GM23338 (cell line): ENCODE measurements at regions not wholly inside any gene's neighbourhood (a gene's known extent, or its start where the extent isn't known, plus 50 kb on each side); places are given as distances from the start of the nearest gene placed in this dataset.

Experiments used
- ATAC-seq: fragments of 200-7000 bp; cut with Tn5 transposase; 3 replicates; pipeline ENCODE4 v1.9.1; 2020
- DNase-seq: peaks from one replicate; pipeline ENCODE4 v3.0.0-alpha.2; 2015; ENCODE audit warnings: low spot score
- H2AFZ ChIP-seq: fragments of 200-600 bp; sonication (generic); 2 replicates; pipeline ENCODE4 v1.8.0; 2016; ENCODE audit warnings: antibody characterized with exemption, mild to moderate bottlenecking, moderate library complexity
- H3F3A ChIP-seq: fragments of 200-600 bp; sonication (generic); replicated peaks from 2 replicates; pipeline ENCODE4 v1.8.0; 2017; ENCODE audit warnings: antibody characterized with exemption, mixed run types, low read depth
- H3K27ac ChIP-seq: fragments of 200-600 bp; sonication (generic); 2 replicates; pipeline ENCODE4 v1.6.1; 2016; ENCODE audit warnings: low read depth
- H3K27me3 ChIP-seq: fragments of 200-600 bp; sonication (generic); 2 replicates; pipeline ENCODE4 v1.8.0; 2016; ENCODE audit warnings: mild to moderate bottlenecking, mixed run types, moderate library complexity; ENCODE audit not compliant: insufficient read depth
- H3K36me3 ChIP-seq: fragments of 200-600 bp; sonication (generic); 2 replicates; pipeline ENCODE4 v1.8.0; 2016; ENCODE audit warnings: mild to moderate bottlenecking; ENCODE audit not compliant: insufficient read depth
- H3K4me1 ChIP-seq: fragments of 200-600 bp; sonication (generic); 2 replicates; pipeline ENCODE4 v1.8.0; 2016; ENCODE audit warnings: mild to moderate bottlenecking, moderate library complexity; ENCODE audit not compliant: insufficient read depth
- H3K4me2 ChIP-seq: fragments of 200-600 bp; sonication (generic); 2 replicates; pipeline ENCODE4 v1.7.1; 2017; ENCODE audit warnings: mixed run types
- H3K4me3 ChIP-seq: fragments of 200-600 bp; sonication (generic); 2 replicates; pipeline ENCODE4 v1.6.1; 2016; ENCODE audit warnings: mixed run types
- H3K79me2 ChIP-seq: fragments of 200-600 bp; sonication (generic); replicated peaks from 2 replicates; pipeline ENCODE4 v1.8.0; 2017; ENCODE audit warnings: mild to moderate bottlenecking; ENCODE audit not compliant: insufficient read depth
- H3K9me2 ChIP-seq: fragments of 200-600 bp; sonication (generic); 2 replicates; pipeline ENCODE4 v1.8.0; 2017; ENCODE audit not compliant: insufficient read depth
- H4K20me1 ChIP-seq: fragments of 200-600 bp; sonication (generic); replicated peaks from 2 replicates; pipeline ENCODE4 v1.8.0; 2017; ENCODE audit warnings: mild to moderate bottlenecking; ENCODE audit not compliant: insufficient read depth
- H3K27ac Mint-ChIP-seq: 2 replicates; pipeline ENCODE4 v1.8.0; 2020; ENCODE audit warnings: inconsistent platforms, mild to moderate bottlenecking, moderate library complexity, mixed read lengths
- H3K27me3 Mint-ChIP-seq: 3 replicates; pipeline ENCODE4 v1.8.0; 2022; ENCODE audit warnings: low read depth, mild to moderate bottlenecking, moderate library complexity, mixed read lengths, inconsistent platforms; ENCODE audit not compliant: insufficient read depth, poor library complexity
- H3K36me3 Mint-ChIP-seq: 3 replicates; pipeline ENCODE4 v1.8.0; 2021; ENCODE audit warnings: low read depth, mild to moderate bottlenecking, inconsistent platforms, moderate library complexity, mixed read lengths
- H3K4me1 Mint-ChIP-seq: 3 replicates; pipeline ENCODE4 v1.8.0; 2020; ENCODE audit warnings: mild to moderate bottlenecking, inconsistent platforms, mixed read lengths
- H3K4me3 Mint-ChIP-seq: 3 replicates; pipeline ENCODE4 v1.8.0; 2021; ENCODE audit warnings: moderate library complexity, mild to moderate bottlenecking, inconsistent platforms, mixed read lengths
- H3K9me3 Mint-ChIP-seq: 3 replicates; pipeline ENCODE4 v1.8.0; 2020; ENCODE audit warnings: moderate library complexity, mild to moderate bottlenecking, inconsistent platforms, mixed read lengths
- CREB1 ChIP-seq: fragments of 250-450 bp; sonication (Bioruptor Pico); IDR thresholded peaks from 2 replicates; pipeline ENCODE4 v1.5.0; 2020; ENCODE audit warnings: low read depth, mild to moderate bottlenecking, moderate library complexity
- CTCF ChIP-seq, 2 experiments: fragments of 200-600 bp in 1 of 2; sonication (generic) in 1 of 2; conservative IDR thresholded peaks; 2 replicates each; pipeline versions ENCODE4 v1.5.1 to v1.6.1; 2016 to 2017; ENCODE audit warnings: antibody characterized with exemption in 2 of 2, low read depth in 2 of 2, mild to moderate bottlenecking in 2 of 2, moderate library complexity in 1 of 2
- EZH2 ChIP-seq: fragments of 200-600 bp; sonication (generic); IDR thresholded peaks from one replicate; pipeline ENCODE4 v1.8.0; 2017; ENCODE audit warnings: antibody characterized with exemption, mild to moderate bottlenecking, low read depth; ENCODE audit not compliant: unreplicated experiment
- REST ChIP-seq: IDR thresholded peaks from one replicate; pipeline ENCODE4 v1.6.1; 2018; ENCODE audit warnings: antibody characterized with exemption; ENCODE audit not compliant: unreplicated experiment
- ZNF331 ChIP-seq: fragments of 250-450 bp; sonication (Bioruptor Pico); IDR thresholded peaks from 2 replicates; pipeline ENCODE4 v1.5.0; 2020; ENCODE audit warnings: low read depth, mild to moderate bottlenecking, moderate library complexity
- ZNF462 ChIP-seq: fragments of 250-450 bp; sonication (Bioruptor Pico); IDR thresholded peaks from 2 replicates; pipeline ENCODE4 v1.5.0; 2020; ENCODE audit warnings: mild to moderate bottlenecking, moderate library complexity

- Histone ChIP-seq H3F3A (no peaks in the 10 kb centered on the region), H3K36me3 (no peaks in the 10 kb centered on the region), H3K9me2 (peaks cover 11% of the 10 kb centered on the region; the same call in 1 of the 2 replicates), H3K27ac (no peak overlapping the region), H3K4me3 (no peak overlapping the region), H3K4me1 (no peaks in the 10 kb centered on the region), H3K79me2 (no peaks in the 10 kb centered on the region), H3K27me3 (no peaks in the 10 kb centered on the region), H2AFZ (no peak overlapping the region), H4K20me1 (no peaks in the 10 kb centered on the region), H3K4me2 (no peak overlapping the region)
- DNase-seq (no peak), ATAC-seq (no peak)
- H3K9me3 Mint-ChIP-seq = peaks cover 52% of the 10 kb centered on the region
- H3K4me3 Mint-ChIP-seq = no peak overlapping the region
- TF ChIP-seq CREB1 (CRISPR knock-in tag) (no peak), CTCF (conservative IDR thresholded peaks at IDR 0.05; ENCODE audit: low read depth in 2 of 2) (no peak), ZNF331 (CRISPR knock-in tag) (no peak), ZNF462 (CRISPR knock-in tag) (no peak), EZH2 (no peak), REST (no peak)
- H3K4me1 Mint-ChIP-seq = no peaks in the 10 kb centered on the region
- no peak overlapping the region for H3K27ac Mint-ChIP-seq
- peaks cover 2% of the 10 kb centered on the region; the same call in 1 of the 3 replicates for H3K36me3 Mint-ChIP-seq
- H3K27me3 Mint-ChIP-seq = peaks cover 2% of the 10 kb centered on the region
Measured at GRCh38 chr2:6589150-6589549, 276.6 kb downstream of the CMPK2 start.
